Activated T-helper 17 cell treated with anti-CD3 and anti-CD28 coated beads, Interleukin-2, amount 50 U/mL, for 72 hours (primary cell): ENCODE measurements at regions not wholly inside any gene's neighbourhood (a gene's known extent, or its start where the extent isn't known, plus 50 kb on each side); places are given as distances from the start of the nearest gene placed in this dataset.
"Not testable (repeated sequence)": the region's sequence is repeated elsewhere in the genome, so short reads cannot be mapped to it uniquely, and the experiment has no call there.

Experiments used
- ATAC-seq: fragments of 150-1000 bp; cut with Tn5 transposase; replicated peaks from 2 replicates; pipeline ENCODE4 v1.10.0; 2021; ENCODE audit warnings: mild to moderate bottlenecking, moderate library complexity
- H3K27ac Mint-ChIP-seq: one replicate; pipeline ENCODE4 v1.8.0; 2022; ENCODE audit warnings: mixed read lengths
- H3K27me3 Mint-ChIP-seq: one replicate; pipeline ENCODE4 v1.8.0; 2022; ENCODE audit warnings: mixed read lengths
- H3K36me3 Mint-ChIP-seq: one replicate; pipeline ENCODE4 v1.8.0; 2022; ENCODE audit warnings: low read depth, mild to moderate bottlenecking, mixed read lengths
- H3K4me1 Mint-ChIP-seq: one replicate; pipeline ENCODE4 v1.8.0; 2022; ENCODE audit warnings: mixed read lengths
- H3K4me3 Mint-ChIP-seq: one replicate; pipeline ENCODE4 v1.8.0; 2022; ENCODE audit warnings: mild to moderate bottlenecking, mixed read lengths
- H3K9me3 Mint-ChIP-seq: one replicate; pipeline ENCODE4 v1.8.0; 2022; ENCODE audit warnings: mixed read lengths

DNA sequence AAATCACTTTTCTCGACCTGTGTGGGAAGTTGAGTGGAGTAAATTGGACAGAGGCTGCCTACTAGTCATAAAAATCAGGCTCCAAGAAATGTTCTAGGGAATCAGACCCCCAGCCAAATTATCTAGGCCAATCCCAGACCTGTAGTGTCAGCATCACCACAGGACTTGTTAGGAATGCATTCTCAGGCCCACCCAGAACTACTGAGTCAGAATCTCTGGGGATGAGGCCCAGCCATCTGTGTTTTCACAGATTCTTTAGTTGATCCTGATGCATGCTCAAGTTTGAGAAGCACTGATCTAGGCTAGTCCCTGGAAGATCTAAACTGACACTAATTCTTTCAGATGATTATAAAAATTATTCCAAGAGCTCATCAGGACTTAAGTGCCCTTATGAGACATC lies 434.0 kb upstream of the MEIS1 start:
- Mint-ChIP-seq H3K9me3 (no peaks in the 10 kb centered on the region), H3K36me3 (no peaks in the 10 kb centered on the region), H3K27me3 (no peaks in the 10 kb centered on the region), H3K4me3 (no peak overlapping the region), H3K4me1 (no peaks in the 10 kb centered on the region), H3K27ac (no peak overlapping the region)
- ATAC-seq = no peak

DNA sequence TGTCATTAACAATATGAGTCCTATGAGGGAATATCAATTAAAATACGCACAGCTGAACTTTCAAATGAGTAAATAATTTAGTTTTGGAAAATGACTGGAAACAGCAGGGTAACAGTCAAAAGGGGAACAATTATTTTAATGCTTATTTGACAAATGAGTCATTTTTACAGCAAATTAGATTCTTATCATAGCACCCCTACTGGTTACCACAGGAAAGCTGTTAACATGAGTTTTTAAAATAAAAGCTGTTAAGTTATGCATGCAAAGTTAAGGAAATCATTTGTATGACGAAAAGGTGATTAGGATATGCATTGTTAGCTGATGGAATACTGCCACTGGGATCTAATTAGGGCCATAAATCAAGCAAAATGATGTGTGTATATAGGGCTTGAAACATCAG lies 435.1 kb upstream of the MEIS1 start:
- Mint-ChIP-seq H3K27me3 (no peaks in the 10 kb centered on the region), H3K4me3 (no peak overlapping the region), H3K9me3 (no peaks in the 10 kb centered on the region)

DNA sequence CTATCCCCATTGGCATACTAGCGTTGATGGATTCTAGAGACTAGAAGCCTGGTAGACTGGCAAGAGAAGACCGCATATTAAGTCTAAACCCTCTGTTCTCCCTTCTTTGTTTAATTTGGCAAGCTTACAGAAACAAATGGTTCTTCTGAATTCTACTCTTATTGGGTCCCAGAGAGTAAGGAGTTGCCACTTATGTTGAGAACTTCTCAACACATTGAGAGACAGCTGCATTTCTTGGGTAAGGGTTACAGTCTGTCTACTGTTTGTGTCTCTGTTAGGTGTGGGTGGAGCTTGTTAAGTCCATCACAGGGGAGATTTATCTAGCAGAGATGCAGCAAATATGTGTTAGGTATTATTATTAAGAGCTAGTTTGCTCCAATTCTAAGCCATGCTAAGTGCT lies 435.8 kb upstream of the MEIS1 start:
- H3K27ac Mint-ChIP-seq = no peak overlapping the region
- H3K4me3 Mint-ChIP-seq = no peak overlapping the region
- H3K4me1 Mint-ChIP-seq = no peaks in the 10 kb centered on the region
- no peaks in the 10 kb centered on the region for H3K27me3 Mint-ChIP-seq
- H3K36me3 Mint-ChIP-seq = no peaks in the 10 kb centered on the region
- ATAC-seq = no peak
- no peaks in the 10 kb centered on the region for H3K9me3 Mint-ChIP-seq

More for the DNA sequence above, 435.1 kb upstream of the MEIS1 start:
- Mint-ChIP-seq H3K4me1 (no peaks in the 10 kb centered on the region), H3K27ac (no peak overlapping the region), H3K36me3 (no peaks in the 10 kb centered on the region)
- ATAC-seq = no peak

DNA sequence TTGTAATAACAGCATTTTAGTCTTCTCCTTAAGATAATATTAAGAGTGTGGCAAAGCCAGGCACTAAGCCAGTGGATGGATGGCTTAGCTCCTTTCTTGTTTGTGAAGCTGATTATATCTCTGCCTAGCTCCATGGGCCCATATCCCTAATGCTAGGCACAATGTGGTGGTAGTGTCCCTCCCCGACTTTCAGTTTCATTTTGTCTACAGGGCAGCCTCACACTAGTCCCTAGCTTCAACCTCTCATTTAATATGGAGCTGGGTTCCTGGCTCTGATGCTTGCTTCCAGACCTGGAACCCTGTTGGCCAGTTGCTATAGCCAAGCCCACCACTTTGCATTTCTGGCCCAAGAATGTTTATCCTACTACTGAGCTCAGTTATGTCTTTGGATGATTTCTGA lies 437.0 kb upstream of the MEIS1 start:
- H3K27ac Mint-ChIP-seq = no peak overlapping the region
- no peak for ATAC-seq
- no peak overlapping the region for H3K4me3 Mint-ChIP-seq
- no peaks in the 10 kb centered on the region for H3K27me3 Mint-ChIP-seq
- no peaks in the 10 kb centered on the region for H3K9me3 Mint-ChIP-seq
- H3K36me3 Mint-ChIP-seq = no peaks in the 10 kb centered on the region
- H3K4me1 Mint-ChIP-seq = no peaks in the 10 kb centered on the region

DNA sequence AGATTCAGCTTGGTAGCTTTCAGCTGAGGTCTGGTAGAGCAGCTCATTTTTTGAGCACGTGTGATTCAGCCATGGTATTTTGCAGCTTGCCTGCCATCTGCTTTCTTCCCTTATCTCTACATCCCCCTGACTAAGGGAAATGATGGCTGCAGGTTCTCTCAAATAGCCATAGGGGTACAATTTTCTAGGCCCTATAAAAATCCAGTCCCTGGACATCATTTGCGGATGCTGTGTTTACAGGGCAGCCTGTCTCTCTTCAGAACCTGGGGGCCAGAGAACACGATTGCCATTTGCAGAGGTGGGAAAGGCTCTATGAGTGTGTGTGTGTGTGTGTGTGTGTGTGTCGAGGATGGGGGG lies 442.7 kb upstream of the MEIS1 start:
- Mint-ChIP-seq H3K9me3 (peaks cover 12% of the 10 kb centered on the region), H3K27me3 (no peaks in the 10 kb centered on the region), H3K36me3 (no peaks in the 10 kb centered on the region), H3K4me3 (no peak overlapping the region), H3K27ac (no peak overlapping the region), H3K4me1 (no peaks in the 10 kb centered on the region)
- no peak for ATAC-seq

DNA sequence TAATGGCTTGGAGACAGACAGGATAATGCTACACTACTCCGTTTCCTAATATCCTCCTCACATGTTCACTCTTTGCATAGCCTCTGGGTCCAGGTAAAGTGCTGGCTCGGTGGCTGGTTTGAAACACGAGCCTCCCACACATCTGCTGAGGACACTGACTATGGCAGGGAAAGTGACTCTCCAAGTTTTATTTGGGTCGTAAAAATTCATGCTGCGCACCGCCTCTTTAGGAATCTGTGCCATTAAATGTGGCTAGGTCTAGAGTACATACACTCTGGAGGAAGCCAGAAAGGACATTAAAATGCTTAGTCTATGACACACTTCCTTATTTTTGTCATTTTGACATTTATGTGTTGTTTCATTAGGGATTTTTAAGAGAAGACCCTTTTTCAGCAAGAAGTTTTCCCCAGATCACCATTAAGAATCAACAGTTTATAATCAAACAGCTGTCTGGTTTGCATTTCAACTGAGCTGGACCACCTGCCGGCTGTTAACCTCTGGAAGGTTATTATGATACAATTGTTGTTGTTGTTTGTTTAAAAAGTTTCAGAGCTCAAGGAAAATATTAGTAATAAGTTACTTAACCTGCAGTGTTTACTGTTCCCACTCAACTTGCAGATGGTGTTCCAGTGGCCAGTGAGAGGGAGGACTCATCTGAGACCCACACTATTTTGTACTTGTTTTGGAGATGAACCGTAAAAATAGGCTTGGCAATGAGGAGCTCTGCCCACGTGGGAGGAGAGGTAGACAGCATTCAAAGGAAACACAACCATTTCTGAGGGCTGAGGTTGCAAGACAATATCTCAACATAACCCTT lies 443.3 kb upstream of the MEIS1 start:
- H3K4me3 Mint-ChIP-seq = no peak overlapping the region
- no peaks in the 10 kb centered on the region for H3K4me1 Mint-ChIP-seq
- no peak for ATAC-seq
- H3K9me3 Mint-ChIP-seq = peaks cover 12% of the 10 kb centered on the region
- no peak overlapping the region for H3K27ac Mint-ChIP-seq
- no peaks in the 10 kb centered on the region for H3K27me3 Mint-ChIP-seq
- H3K36me3 Mint-ChIP-seq = no peaks in the 10 kb centered on the region

DNA sequence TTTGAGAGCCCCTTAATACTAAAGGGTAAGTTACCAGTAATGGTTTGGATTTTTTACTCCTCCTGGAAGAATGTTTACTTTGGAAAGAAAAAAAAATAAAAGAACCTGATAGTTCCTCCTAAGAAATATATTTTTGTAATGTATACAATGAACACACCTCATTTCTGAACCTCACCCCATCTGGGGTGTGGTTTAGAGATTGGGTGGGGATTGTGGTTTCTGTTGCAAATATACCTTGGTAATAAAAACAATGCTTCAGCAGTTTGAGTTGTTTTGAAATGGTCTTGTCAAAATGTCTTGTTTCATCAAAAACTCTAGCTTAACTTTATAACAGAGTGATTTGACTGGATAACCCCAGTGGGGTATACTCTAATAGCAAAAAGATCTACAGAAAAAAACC lies 448.9 kb upstream of the MEIS1 start:
- no peak overlapping the region for H3K27ac Mint-ChIP-seq
- ATAC-seq = no peak
- no peaks in the 10 kb centered on the region for H3K36me3 Mint-ChIP-seq
- no peaks in the 10 kb centered on the region for H3K4me1 Mint-ChIP-seq
- no peak overlapping the region for H3K4me3 Mint-ChIP-seq
- no peaks in the 10 kb centered on the region for H3K27me3 Mint-ChIP-seq
- peaks cover 12% of the 10 kb centered on the region for H3K9me3 Mint-ChIP-seq

DNA sequence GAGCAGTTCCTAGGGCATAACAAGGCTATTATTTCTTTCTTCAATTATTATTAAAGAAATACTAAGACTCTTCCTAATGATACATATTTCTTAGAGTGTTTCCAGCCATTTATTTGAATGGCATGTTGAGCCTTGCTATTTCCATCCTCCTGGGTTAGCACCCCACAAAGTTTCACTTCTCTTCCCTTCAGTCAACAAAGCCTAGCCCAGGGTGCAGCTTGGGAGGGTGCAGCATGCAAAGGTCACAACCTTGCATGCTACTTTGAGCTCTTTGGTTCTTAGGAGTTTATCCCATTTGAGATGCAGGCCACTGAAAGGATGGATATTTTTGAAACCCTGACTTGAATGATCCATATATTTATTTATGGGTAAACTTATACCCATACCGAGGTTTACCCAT lies 454.4 kb upstream of the MEIS1 start:
- H3K9me3 Mint-ChIP-seq = no peaks in the 10 kb centered on the region

DNA sequence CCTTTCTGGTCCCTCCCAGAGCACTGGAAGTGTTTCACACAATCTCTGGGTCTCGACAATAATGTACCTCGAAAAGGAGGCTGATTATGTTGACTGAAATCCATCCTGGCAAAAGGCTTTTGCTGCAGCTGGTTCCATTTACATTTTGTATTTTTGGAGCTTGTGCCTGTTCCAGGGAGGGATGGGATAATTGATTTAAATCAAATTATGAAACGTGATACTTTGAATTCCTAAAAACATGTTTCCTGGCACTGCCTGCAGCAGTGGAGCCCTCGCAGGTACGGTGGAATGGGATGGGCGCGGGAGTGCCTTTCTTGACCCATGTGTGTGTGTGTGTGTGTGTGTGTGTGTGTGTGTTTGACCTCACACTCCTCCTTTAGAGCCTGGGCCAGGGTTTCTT lies 455.5 kb upstream of the MEIS1 start:
- H3K36me3 Mint-ChIP-seq = no peaks in the 10 kb centered on the region
- no peak overlapping the region for H3K27ac Mint-ChIP-seq
- H3K27me3 Mint-ChIP-seq = no peaks in the 10 kb centered on the region
- H3K4me3 Mint-ChIP-seq = no peak overlapping the region
- no peaks in the 10 kb centered on the region for H3K4me1 Mint-ChIP-seq
- H3K9me3 Mint-ChIP-seq = no peaks in the 10 kb centered on the region
- no peak for ATAC-seq

More for the DNA sequence above, 454.4 kb upstream of the MEIS1 start:
- Mint-ChIP-seq H3K36me3 (no peaks in the 10 kb centered on the region), H3K4me3 (no peak overlapping the region), H3K27ac (no peak overlapping the region), H3K27me3 (no peaks in the 10 kb centered on the region), H3K4me1 (no peaks in the 10 kb centered on the region)
- no peak for ATAC-seq

DNA sequence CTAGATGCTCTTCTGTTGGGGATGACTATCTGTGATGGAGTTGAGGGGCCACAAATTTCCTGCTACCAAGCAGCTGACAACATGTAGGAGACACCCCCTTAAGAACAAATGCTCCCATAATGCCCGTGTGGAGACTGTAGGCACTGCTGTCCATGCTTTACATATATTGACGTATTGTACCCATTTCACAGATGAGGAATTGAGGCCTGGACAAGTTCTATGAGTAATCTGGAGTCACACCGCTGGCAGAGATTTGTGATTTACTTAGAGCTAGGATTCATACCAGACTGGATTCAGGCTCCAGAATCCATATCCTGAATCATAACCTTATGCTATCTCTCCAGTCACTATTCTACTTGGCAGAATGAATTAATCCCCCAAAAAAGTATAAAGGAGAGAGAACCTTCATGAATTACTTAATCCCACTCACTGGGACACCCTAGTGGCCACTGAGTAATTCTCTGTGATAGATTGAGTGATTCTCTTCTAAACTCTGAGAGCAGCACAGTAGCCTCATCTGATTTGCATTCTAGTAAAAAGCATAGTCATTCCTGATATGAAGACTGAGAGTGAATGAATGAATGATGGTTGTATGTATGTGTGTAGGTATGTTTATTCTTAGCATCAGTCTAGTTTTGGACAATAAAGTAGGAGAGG lies 460.7 kb upstream of the MEIS1 start:
- H3K27me3 Mint-ChIP-seq = no peaks in the 10 kb centered on the region
- no peaks in the 10 kb centered on the region for H3K36me3 Mint-ChIP-seq
- no peaks in the 10 kb centered on the region for H3K4me1 Mint-ChIP-seq
- no peaks in the 10 kb centered on the region for H3K9me3 Mint-ChIP-seq
- H3K27ac Mint-ChIP-seq = no peak overlapping the region
- no peak for ATAC-seq
- H3K4me3 Mint-ChIP-seq = no peak overlapping the region

DNA sequence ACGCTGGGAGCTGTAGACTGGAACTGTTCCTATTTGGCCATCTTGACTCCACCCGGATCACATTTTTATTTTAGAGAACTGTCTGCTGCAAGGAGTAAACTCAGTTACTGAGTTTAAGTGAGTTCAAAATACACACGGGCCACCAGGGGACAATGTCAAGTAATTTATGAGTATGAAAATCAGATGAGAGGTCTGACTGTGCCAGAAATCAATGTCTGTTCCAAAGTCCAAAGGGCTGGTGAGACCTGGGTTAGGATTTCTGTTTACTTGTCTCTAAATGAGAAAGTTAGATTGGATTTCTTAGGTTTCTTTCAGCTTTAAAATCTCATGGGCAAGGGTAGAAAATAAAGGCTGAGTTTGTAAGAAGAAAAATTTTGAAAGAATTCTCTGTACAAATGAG lies 465.8 kb upstream of the MEIS1 start:
- Mint-ChIP-seq H3K9me3 (no peaks in the 10 kb centered on the region), H3K4me1 (no peaks in the 10 kb centered on the region), H3K27me3 (no peaks in the 10 kb centered on the region), H3K4me3 (no peak overlapping the region), H3K27ac (no peak overlapping the region), H3K36me3 (no peaks in the 10 kb centered on the region)
- no peak for ATAC-seq

DNA sequence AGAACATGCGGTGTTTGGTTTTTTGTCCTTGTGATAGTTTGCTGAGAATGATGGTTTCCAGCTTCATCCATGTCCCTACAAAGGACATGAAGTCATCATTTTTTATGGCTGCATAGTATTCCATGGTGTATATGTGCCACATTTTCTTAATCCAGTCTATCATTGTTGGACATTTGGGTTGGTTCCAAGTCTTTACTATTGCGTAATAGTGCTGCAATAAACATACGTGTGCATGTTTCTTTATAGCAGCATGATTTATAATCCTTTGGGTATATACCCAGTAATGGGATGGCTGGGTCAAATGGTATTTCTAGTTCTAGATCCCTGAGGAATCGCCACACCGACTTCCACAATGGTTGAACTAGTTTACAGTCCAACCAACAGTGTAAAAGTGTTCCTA lies 471.6 kb upstream of the MEIS1 start:
- not testable (repeated sequence) for H3K27ac Mint-ChIP-seq, H3K36me3 Mint-ChIP-seq, ATAC-seq, H3K27me3 Mint-ChIP-seq, H3K4me1 Mint-ChIP-seq, H3K4me3 Mint-ChIP-seq, H3K9me3 Mint-ChIP-seq

DNA sequence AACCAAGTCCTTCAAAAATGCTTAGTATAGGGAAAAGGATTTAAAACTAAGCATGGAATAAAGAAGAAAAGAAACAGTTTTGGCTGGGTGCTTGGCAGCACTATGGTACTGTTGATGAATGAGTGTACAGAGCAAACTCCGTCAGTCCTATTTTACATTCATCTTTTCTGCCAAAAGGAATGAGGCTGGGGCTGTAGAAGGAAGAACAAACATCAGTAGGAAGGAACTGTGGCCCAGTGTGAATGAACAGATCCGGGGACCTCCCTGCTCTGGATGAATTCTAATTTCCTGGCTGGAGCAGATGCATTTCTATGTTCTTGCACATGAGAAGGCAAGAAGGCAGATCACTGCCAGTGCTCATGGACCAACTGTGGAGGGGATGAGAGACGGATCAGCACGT lies 474.0 kb upstream of the MEIS1 start:
- Mint-ChIP-seq H3K27ac (no peak overlapping the region), H3K9me3 (no peaks in the 10 kb centered on the region), H3K4me3 (no peak overlapping the region), H3K27me3 (no peaks in the 10 kb centered on the region), H3K36me3 (no peaks in the 10 kb centered on the region), H3K4me1 (no peaks in the 10 kb centered on the region)
- no peak for ATAC-seq

DNA sequence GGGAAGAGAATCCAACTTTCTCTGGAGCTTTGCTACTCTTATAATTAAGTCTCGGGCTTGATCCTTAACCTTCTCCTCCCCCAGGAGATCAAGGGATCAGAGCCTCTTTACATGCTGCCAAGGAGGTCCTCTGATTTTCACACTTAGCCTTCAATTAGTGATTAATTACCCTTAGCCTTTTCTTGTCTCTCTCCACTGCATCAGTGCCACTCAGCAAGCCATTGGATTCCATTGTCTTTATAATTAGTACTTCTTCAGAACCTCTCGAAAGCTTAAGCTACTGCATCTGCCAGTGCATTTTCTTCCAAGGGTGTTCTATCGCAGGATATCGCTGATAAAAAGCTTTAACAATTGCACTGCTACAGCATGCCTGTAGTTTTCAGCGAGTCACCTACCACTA lies 477.0 kb upstream of the MEIS1 start:
- Mint-ChIP-seq H3K4me1 (no peaks in the 10 kb centered on the region), H3K27me3 (no peaks in the 10 kb centered on the region), H3K4me3 (no peak overlapping the region), H3K9me3 (peaks cover 4% of the 10 kb centered on the region), H3K27ac (no peak overlapping the region), H3K36me3 (no peaks in the 10 kb centered on the region)
- ATAC-seq = no peak

DNA sequence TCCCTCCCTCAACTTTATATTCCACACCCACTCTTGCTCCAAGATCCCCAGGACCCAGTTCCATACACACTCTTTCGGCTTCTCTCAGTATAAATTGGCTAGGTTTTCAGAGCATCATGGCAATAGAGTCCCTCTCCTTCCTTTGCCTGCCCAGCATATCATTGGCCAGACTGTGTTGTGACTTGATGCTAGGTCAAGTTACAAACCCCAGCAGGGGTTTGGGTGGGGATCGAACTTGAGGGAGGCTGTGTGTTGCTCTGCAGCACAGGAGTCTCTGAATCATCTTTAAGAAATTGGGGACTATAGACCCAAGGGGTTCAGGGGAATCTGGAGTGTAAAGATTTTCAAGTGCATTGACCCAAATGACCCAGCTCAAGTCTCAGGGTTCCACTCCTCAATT lies 477.5 kb upstream of the MEIS1 start:
- no peaks in the 10 kb centered on the region for H3K36me3 Mint-ChIP-seq
- H3K9me3 Mint-ChIP-seq = peaks cover 4% of the 10 kb centered on the region
- no peak overlapping the region for H3K4me3 Mint-ChIP-seq
- no peak overlapping the region for H3K27ac Mint-ChIP-seq
- no peaks in the 10 kb centered on the region for H3K27me3 Mint-ChIP-seq
- ATAC-seq = no peak
- H3K4me1 Mint-ChIP-seq = no peaks in the 10 kb centered on the region
